HEK293T (cell line): ENCODE measurements at regions not wholly inside any gene's neighbourhood (a gene's known extent, or its start where the extent isn't known, plus 50 kb on each side); places are given as distances from the start of the nearest gene placed in this dataset.
"Not testable (repeated sequence)": the region's sequence is repeated elsewhere in the genome, so short reads cannot be mapped to it uniquely, and the experiment has no call there.

Experiments used
- CTCF ChIA-PET: fragments of 350-600 bp; formaldehyde crosslinking; extraction: SDS; loops from one replicate; lab custom pipeline; 2021; ENCODE audit warnings: antibody characterized with exemption, inconsistent platforms; lab: Yijun Ruan, JAX
- POLR2A ChIA-PET: fragments of 350-600 bp; formaldehyde crosslinking; extraction: SDS; loops from one replicate; lab custom pipeline; 2020; ENCODE audit warnings: antibody characterized with exemption, inconsistent platforms; lab: Yijun Ruan, JAX
- DNase-seq: peaks from one replicate; pipeline ENCODE4 v3.0.0; 2012; ENCODE audit warnings: mixed read lengths; ENCODE audit errors: extremely low spot score
- ARNT ChIP-seq: fragments of 450-650 bp; IDR thresholded peaks from 2 replicates; pipeline ENCODE4 v1.6.1; 2017; ENCODE audit warnings: mild to moderate bottlenecking
- BHLHE40 ChIP-seq: fragments of 450-650 bp; IDR thresholded peaks from 2 replicates; pipeline ENCODE4 v1.6.1; 2016; ENCODE audit warnings: mild to moderate bottlenecking, moderate library complexity, borderline replicate concordance
- CTBP1 ChIP-seq: fragments of 450-650 bp; IDR thresholded peaks from 2 replicates; pipeline ENCODE4 v1.6.1; 2016; ENCODE audit warnings: borderline replicate concordance
- ELF4 ChIP-seq: fragments of 450-650 bp; IDR thresholded peaks from 2 replicates; pipeline ENCODE4 v1.6.1; 2017; ENCODE audit warnings: antibody characterized with exemption
- FOXA1 ChIP-seq: fragments of 450-650 bp; IDR thresholded peaks from 2 replicates; pipeline ENCODE4 v1.6.1; 2016; ENCODE audit warnings: mild to moderate bottlenecking
- FOXK2 ChIP-seq: fragments of 450-650 bp; IDR thresholded peaks from 2 replicates; pipeline ENCODE4 v1.6.1; 2016; ENCODE audit warnings: mild to moderate bottlenecking
- FOXM1 ChIP-seq: fragments of 450-650 bp; IDR thresholded peaks from 2 replicates; pipeline ENCODE4 v1.6.1; 2017; ENCODE audit warnings: mild to moderate bottlenecking, borderline replicate concordance
- HDGF ChIP-seq: fragments of 450-650 bp; IDR thresholded peaks from 2 replicates; pipeline ENCODE4 v1.6.1; 2017; ENCODE audit warnings: antibody characterized with exemption, borderline replicate concordance
- L3MBTL2 ChIP-seq: fragments of 450-650 bp; conservative IDR thresholded peaks from 2 replicates; pipeline ENCODE4 v1.6.1; 2016; ENCODE audit warnings: mild to moderate bottlenecking
- LEF1 ChIP-seq: fragments of 450-650 bp; IDR thresholded peaks from 2 replicates; pipeline ENCODE4 v1.6.1; 2017; ENCODE audit warnings: mild to moderate bottlenecking, borderline replicate concordance
- NFRKB ChIP-seq: fragments of 450-650 bp; IDR thresholded peaks from 2 replicates; pipeline ENCODE4 v1.6.1; 2016; ENCODE audit warnings: mild to moderate bottlenecking, moderate library complexity
- PKNOX1 ChIP-seq: fragments of 450-650 bp; IDR thresholded peaks from 2 replicates; pipeline ENCODE4 v1.6.1; 2016
- SP1 ChIP-seq: fragments of 450-650 bp; IDR thresholded peaks from 2 replicates; pipeline ENCODE4 v1.6.1; 2017
- SUZ12 ChIP-seq: fragments of 450-650 bp; IDR thresholded peaks from 2 replicates; pipeline ENCODE4 v1.6.1; 2016; ENCODE audit warnings: mild to moderate bottlenecking
- TARDBP ChIP-seq: fragments of 450-650 bp; IDR thresholded peaks from 2 replicates; pipeline ENCODE4 v1.6.1; 2016
- ZNF384 ChIP-seq: fragments of 450-650 bp; IDR thresholded peaks from 2 replicates; pipeline ENCODE4 v1.6.1; 2016

- TF ChIP-seq FOXM1: no peak
- no peak for TF ChIP-seq L3MBTL2
- TF ChIP-seq ZNF384: no peak
- TF ChIP-seq PKNOX1: no peak
- TF ChIP-seq FOXA1: no peak
- no peak for TF ChIP-seq NFRKB
- TF ChIP-seq SP1: no peak
- TF ChIP-seq ARNT: no peak
- TF ChIP-seq FOXK2: no peak
- no peak for TF ChIP-seq LEF1
- TF ChIP-seq SUZ12: no peak
- TF ChIP-seq ELF4: no peak
- no peak for TF ChIP-seq CTBP1
- no peak for TF ChIP-seq BHLHE40
- TF ChIP-seq HDGF: no peak
- TF ChIP-seq TARDBP: no peak
- ChIA-PET POLR2A (no interaction called here), CTCF (no interaction called here)
- DNase-seq: no peak
These were observed 501.3 kb downstream of the CD109 start for GRCh38 chr6:74197310-74197709.

GRCh38 chr6:74187811-74188210 is 491.8 kb downstream of the CD109 start:
- no peak for TF ChIP-seq FOXK2
- no peak for TF ChIP-seq PKNOX1
- TF ChIP-seq SUZ12: no peak
- no peak for TF ChIP-seq NFRKB
- no peak for TF ChIP-seq ZNF384
- TF ChIP-seq ARNT: no peak
- TF ChIP-seq BHLHE40: no peak
- TF ChIP-seq FOXM1: no peak
- TF ChIP-seq SP1: no peak
- TF ChIP-seq TARDBP: no peak
- TF ChIP-seq LEF1: no peak
- no peak for TF ChIP-seq ELF4
- TF ChIP-seq L3MBTL2: no peak
- TF ChIP-seq CTBP1: no peak
- TF ChIP-seq FOXA1: no peak
- TF ChIP-seq HDGF: no peak
- ChIA-PET CTCF (no interaction called here), POLR2A (no interaction called here)
- DNase-seq: no peak

DNA sequence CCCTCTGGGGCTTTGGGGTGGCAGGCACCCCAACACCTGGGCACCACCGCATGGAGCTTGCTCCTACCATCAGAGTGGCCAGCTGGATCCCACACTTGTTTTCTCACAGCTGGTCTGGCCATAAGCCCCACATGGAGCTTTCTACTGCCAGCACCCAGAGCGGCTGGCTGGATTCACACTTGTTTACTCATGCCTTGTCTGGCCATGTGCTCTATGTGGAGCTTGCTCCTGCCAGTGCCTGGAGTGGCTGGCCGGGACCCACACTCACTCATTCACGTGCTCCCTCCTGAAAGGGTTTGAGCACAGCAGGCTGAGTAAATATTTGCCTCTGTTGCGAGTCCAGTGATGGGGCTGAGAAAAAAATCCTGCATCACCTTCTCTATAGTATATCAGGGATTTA is 487.0 kb downstream of the CD109 start:
- POLR2A ChIA-PET: no interaction called here
- TF ChIP-seq NFRKB: no peak
- TF ChIP-seq ELF4: no peak
- TF ChIP-seq PKNOX1: no peak
- TF ChIP-seq LEF1: no peak
- TF ChIP-seq BHLHE40: no peak
- TF ChIP-seq SP1: no peak
- no peak for TF ChIP-seq ZNF384
- no peak for TF ChIP-seq ARNT
- no peak for TF ChIP-seq SUZ12
- TF ChIP-seq FOXA1: no peak
- CTCF ChIA-PET: no interaction called here
- DNase-seq: no peak

- DNase-seq: no peak
- ChIA-PET CTCF (interaction anchor here (0.6 kb wide), 1 partner anchor 214 kb away, joined by 3 read pairs; no protein-coding TSS in a partner anchor), POLR2A (no interaction called here)
- TF ChIP-seq SP1 (no peak), LEF1 (no peak), ARNT (no peak), ZNF384 (no peak), ELF4 (no peak), FOXA1 (no peak), L3MBTL2 (no peak)
These were observed 485.5 kb downstream of the CD109 start for GRCh38 chr6:74181471-74181870.

DNA sequence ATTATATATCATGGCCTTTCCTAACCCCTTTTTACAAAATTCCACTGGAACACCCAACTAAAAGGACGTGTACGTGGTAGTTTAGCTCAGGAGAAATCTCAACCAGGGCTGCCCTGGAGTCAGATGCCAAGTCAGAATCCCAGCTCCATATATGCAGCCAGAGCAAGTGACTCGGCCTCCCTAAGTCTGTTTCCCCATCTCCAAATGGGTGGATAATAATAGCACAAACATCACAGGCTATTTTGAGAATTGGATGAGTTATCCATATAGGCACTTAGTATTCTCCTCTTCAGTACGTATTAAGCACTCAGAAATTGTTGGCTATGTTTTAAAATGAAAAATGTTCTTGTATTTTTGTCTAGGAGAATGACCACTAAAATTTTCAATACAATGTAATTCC is 481.5 kb downstream of the CD109 start:
- ChIA-PET CTCF (no interaction called here), POLR2A (no interaction called here)
- no peak for DNase-seq
- TF ChIP-seq TARDBP (no peak), SP1 (no peak), ZNF384 (no peak), SUZ12 (no peak), BHLHE40 (no peak), ELF4 (no peak), NFRKB (no peak), ARNT (no peak), FOXA1 (no peak), LEF1 (no peak), HDGF (no peak), CTBP1 (no peak), PKNOX1 (no peak), FOXK2 (no peak), FOXM1 (no peak)

DNA sequence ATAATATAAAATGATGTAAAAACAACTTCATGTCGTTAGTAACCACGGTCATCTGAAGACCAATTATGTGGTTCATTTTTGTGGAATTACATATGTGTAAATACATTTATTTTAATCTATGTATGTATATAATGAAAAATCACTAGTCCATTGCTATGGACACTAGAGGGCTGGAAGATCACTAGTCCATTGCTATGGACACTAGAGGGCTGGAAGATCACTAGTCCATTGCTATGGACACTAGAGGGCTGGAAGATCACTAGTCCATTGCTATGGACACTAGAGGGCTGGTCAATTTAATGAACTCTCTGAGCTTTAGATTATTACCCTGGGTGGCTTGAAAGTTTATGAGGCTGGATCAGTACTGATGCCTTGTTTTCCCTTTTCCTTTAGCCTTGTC is 474.5 kb downstream of the CD109 start:
- POLR2A ChIA-PET, CTCF ChIA-PET, DNase-seq: not testable (repeated sequence)
